Islet of Langerhans (tissue), 1 donor: ENCODE measurements at regions not wholly inside any gene's neighbourhood (a gene's known extent, or its start where the extent isn't known, plus 50 kb on each side); places are given as distances from the start of the nearest gene placed in this dataset.
A peak's percentile ranks its signal among the peaks of the same experiment; 100 is the strongest.
"Not testable (repeated sequence)": the region's sequence is repeated elsewhere in the genome, so short reads cannot be mapped to it uniquely, and the experiment has no call there.

Experiments
- FAIRE-seq: peaks from one replicate; lab custom pipeline; 2011; peaks lifted over from hg19 to GRCh38; lab: Jason Lieb, UNC

GRCh38 chr11:41714101-41714500 is 254.6 kb upstream of the LRRC4C start:
- FAIRE-seq, result no peak

GRCh38 chr11:41716862-41717261 is 257.4 kb upstream of the LRRC4C start:
- FAIRE-seq, result no peak

- no peak for FAIRE-seq
Measured at GRCh38 chr11:41720761-41721160, 261.3 kb upstream of the LRRC4C start.

- not testable (repeated sequence) for FAIRE-seq
Measured at GRCh38 chr11:41728161-41728560, 268.7 kb upstream of the LRRC4C start.

- FAIRE-seq, result no peak
Measured at GRCh38 chr11:41775296-41775695, 315.8 kb upstream of the LRRC4C start.

GRCh38 chr11:41779401-41779960 is 320.0 kb upstream of the LRRC4C start:
- no peak for FAIRE-seq

- no peak for FAIRE-seq
Measured at GRCh38 chr11:41781441-41781840, 322.0 kb upstream of the LRRC4C start.

- no peak for FAIRE-seq
Measured at GRCh38 chr11:41784513-41785335, 325.3 kb upstream of the LRRC4C start.

- FAIRE-seq, result no peak
Measured at GRCh38 chr11:41786087-41786486, 326.6 kb upstream of the LRRC4C start.

- no peak for FAIRE-seq
Measured at GRCh38 chr11:41788177-41788576, 328.7 kb upstream of the LRRC4C start.

- FAIRE-seq, result no peak
Measured at GRCh38 chr11:41789376-41789775, 329.9 kb upstream of the LRRC4C start.

- no peak for FAIRE-seq
Measured at GRCh38 chr11:41795004-41795403, 335.6 kb upstream of the LRRC4C start.

GRCh38 chr11:41799754-41800153 is 340.3 kb upstream of the LRRC4C start:
- FAIRE-seq, result no peak

GRCh38 chr11:41803895-41804294 is 344.4 kb upstream of the LRRC4C start:
- FAIRE-seq, result no peak

GRCh38 chr11:41816396-41816795 is 356.9 kb upstream of the LRRC4C start:
- no peak for FAIRE-seq

- not testable (repeated sequence) for FAIRE-seq
Measured at GRCh38 chr11:41824287-41824686, 364.8 kb upstream of the LRRC4C start.

GRCh38 chr11:41826085-41826484 is 366.6 kb upstream of the LRRC4C start:
- FAIRE-seq, result peak; percentile 74

- FAIRE-seq, result no peak
Measured at GRCh38 chr11:41836431-41836830, 377.0 kb upstream of the LRRC4C start.

- no peak for FAIRE-seq
Measured at GRCh38 chr11:41842673-41843072, 383.2 kb upstream of the LRRC4C start.

- no peak for FAIRE-seq
Measured at GRCh38 chr11:41845066-41845465, 385.6 kb upstream of the LRRC4C start.

- FAIRE-seq, result no peak
Measured at GRCh38 chr11:41848349-41848748, 388.9 kb upstream of the LRRC4C start.

- no peak for FAIRE-seq
Measured at GRCh38 chr11:41849250-41849649, 389.8 kb upstream of the LRRC4C start.

- FAIRE-seq, result no peak
Measured at GRCh38 chr11:41851743-41852142, 392.3 kb upstream of the LRRC4C start.

GRCh38 chr11:41861838-41862237 is 402.4 kb upstream of the LRRC4C start:
- no peak for FAIRE-seq
